PC-9 (cell line): ENCODE measurements at regions not wholly inside any gene's neighbourhood (a gene's known extent, or its start where the extent isn't known, plus 50 kb on each side); places are given as distances from the start of the nearest gene placed in this dataset.

ENCODE experiments used
- EZH2 ChIP-seq: fragments of 200-600 bp; sonication (generic); IDR thresholded peaks from 2 replicates; pipeline ENCODE4 v1.8.0; 2017; ENCODE audit warnings: antibody characterized with exemption, low read depth
- TF ChIP-seq, protein P1 (sequence below): fragments of 200-600 bp; sonication (generic); conservative IDR thresholded peaks from 2 replicates; pipeline ENCODE4 v1.6.1; 2017; ENCODE audit warnings: mixed run types, antibody characterized with exemption, mild to moderate bottlenecking, moderate library complexity

DNA sequence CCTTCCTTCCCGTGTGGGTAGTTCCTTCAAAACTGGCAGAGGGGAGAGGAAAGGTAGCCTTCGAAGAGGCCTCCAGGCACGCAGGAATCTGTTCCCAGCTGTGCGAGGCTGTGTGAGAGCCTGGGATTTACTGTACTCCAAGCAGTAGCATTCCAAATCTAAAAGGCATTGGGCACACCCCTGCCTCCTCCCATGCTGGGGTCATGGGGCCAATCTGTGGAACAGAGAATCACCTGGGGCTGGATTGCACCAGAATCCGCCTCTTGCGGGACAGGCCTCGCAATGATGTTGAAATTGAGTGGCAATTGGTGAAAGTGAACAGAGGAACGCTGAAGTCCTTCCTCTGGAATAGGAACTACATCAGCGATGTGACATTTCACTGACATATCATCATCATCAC lies 72.5 kb upstream of the IRX3 start:
- TF ChIP-seq, protein P1, sequence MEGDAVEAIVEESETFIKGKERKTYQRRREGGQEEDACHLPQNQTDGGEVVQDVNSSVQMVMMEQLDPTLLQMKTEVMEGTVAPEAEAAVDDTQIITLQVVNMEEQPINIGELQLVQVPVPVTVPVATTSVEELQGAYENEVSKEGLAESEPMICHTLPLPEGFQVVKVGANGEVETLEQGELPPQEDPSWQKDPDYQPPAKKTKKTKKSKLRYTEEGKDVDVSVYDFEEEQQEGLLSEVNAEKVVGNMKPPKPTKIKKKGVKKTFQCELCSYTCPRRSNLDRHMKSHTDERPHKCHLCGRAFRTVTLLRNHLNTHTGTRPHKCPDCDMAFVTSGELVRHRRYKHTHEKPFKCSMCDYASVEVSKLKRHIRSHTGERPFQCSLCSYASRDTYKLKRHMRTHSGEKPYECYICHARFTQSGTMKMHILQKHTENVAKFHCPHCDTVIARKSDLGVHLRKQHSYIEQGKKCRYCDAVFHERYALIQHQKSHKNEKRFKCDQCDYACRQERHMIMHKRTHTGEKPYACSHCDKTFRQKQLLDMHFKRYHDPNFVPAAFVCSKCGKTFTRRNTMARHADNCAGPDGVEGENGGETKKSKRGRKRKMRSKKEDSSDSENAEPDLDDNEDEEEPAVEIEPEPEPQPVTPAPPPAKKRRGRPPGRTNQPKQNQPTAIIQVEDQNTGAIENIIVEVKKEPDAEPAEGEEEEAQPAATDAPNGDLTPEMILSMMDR = no peak
- TF ChIP-seq EZH2 = no peak
